ENCODE measurements at regions not wholly inside any gene's neighbourhood (a gene's known extent, or its start where the extent isn't known, plus 50 kb on each side); places are given as distances from the start of the nearest gene placed in this dataset.

- TF ChIP-seq POLR2A (IDR thresholded peaks at IDR 0.05) (no peak), CTCF (IDR thresholded peaks at IDR 0.05 in 4 of 5, conservative IDR thresholded peaks at IDR 0.05 in 1 of 5) (no peak)
These were observed 1206.6 kb upstream of the TMEM132C start for GRCh38 chr12:127060310-127060847.

Data from gastrocnemius medialis (tissue), 4 donors.